ENCODE measurements at regions not wholly inside any gene's neighbourhood (a gene's known extent, or its start where the extent isn't known, plus 50 kb on each side); places are given as distances from the start of the nearest gene placed in this dataset.

DNA sequence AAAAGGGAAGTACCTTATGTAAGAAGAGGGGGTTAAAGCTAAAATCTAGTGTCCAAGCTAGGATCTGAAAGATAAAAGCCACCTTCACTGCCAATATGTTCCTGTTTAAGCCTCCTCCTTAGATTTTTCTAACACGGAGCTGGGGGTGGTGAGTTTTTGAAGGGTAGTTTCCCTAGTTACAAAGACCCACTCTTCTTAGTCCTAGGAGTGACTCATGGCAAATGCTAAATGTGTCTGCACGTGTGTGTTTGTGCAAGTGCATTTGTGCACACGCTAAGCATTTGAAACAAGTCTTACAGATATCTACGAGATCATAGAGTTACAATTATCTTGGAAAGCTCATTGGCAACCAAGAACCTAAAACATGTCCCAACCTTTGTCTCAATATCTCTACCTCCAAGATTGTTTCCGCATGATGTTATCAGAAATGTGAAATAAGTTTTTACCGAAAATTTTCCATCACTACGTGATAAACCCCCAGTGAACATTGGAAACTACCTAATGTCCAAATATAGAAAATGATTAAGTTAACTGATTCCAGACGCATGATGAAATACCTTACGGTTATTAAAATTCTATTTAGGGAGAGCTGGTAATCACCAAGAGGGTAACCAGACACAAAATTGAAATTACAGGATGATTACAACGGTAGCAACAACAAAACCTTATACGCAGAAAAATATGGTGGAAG lies 78.0 kb upstream of the HRH2 start:
- DNase-seq (ENCODE audit: low read depth) = no peak

- peak; percentile 4 for DNase-seq (ENCODE audit: low read depth)
Observed at GRCh38 chr5:175582697-175583096, 75.2 kb upstream of the HRH2 start.

DNA sequence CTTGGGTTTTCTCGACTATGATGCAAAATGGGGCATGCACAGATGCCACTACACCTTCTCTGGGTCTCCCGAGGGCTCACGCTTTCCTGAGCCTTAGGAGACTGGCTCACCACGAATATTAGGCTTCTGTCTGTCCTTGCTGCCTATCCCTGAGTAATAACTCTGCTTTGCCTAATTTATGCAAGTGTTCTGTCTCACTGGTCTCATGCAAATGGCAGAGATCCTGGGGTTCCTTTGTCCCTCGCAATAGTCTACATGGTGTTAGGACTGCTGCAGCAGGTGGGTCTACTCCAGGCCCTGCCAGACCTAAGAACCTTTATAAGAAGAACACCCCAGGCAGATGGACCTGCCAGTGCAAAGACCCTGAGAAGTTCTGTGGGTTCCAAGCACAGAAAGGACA lies 72.3 kb upstream of the HRH2 start:
- no peak for DNase-seq (ENCODE audit: low read depth)

- no peak for DNase-seq (ENCODE audit: low read depth)
Observed at GRCh38 chr5:175588709-175589429, 69.0 kb upstream of the HRH2 start.

- no peak for DNase-seq (ENCODE audit: low read depth)
Observed at GRCh38 chr5:175589714-175590113, 68.2 kb upstream of the HRH2 start.

GRCh38 chr5:175590471-175590881 lies 67.4 kb upstream of the HRH2 start:
- peak; percentile 47 for DNase-seq (ENCODE audit: low read depth)

DNA sequence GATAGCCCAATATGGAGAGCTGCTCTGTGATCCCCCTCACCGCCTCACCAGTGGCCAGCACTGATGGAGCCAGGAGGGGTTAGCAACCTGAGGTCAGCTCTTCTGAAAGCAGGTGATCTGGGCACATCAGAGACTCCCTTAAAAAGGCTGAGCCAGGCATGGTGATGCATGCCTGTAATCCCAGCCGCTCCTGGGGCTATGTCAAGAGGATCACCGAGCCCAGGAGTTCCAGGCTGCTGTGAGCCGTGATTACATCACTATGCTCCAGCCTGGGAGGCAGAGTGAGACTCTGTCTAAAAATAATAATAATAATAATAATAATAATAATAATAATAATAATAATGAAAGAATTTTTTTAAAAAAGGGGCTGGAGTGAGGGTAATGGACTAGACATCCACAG lies 66.6 kb upstream of the HRH2 start:
- DNase-seq (ENCODE audit: low read depth) = no peak

DNA sequence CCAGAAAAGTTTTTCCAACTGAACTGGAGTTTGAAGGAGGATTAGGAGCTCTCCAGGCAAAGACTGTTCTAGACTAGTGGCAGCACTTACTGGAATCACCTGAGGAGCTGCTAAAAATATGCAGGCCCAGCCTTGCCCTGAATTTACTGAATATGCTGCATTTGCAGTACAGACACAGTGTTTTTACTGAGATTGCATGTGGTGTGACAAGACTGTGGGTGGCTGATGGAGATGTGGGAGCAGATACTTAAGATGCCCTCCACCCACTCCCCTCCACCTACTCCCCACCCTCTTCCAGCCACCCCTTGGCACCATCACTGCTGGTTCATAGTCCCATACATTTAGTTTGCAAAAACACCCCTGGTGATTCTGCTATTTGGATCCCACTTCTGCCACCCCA lies 64.1 kb upstream of the HRH2 start:
- DNase-seq (ENCODE audit: low read depth) = no peak

DNA sequence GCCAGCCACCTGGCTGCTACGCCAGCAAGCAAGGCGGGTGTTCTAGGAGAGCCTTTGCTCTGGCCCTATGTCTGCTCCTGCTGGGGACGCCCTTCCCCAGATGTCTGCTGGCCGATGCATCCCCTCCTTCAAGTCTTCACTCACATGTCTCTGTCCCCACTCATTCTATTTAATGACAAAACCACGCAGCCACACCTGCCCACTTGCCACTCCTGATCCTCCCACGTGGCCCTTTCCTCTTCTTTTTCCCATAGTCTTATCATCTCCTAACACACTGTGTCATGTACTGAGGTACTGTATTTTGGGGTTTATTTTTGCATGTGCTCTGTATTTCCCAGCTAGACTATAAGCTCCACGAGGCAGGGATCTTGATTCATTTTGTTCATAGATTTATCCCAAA lies 62.0 kb upstream of the HRH2 start:
- no peak for DNase-seq (ENCODE audit: low read depth)

DNA sequence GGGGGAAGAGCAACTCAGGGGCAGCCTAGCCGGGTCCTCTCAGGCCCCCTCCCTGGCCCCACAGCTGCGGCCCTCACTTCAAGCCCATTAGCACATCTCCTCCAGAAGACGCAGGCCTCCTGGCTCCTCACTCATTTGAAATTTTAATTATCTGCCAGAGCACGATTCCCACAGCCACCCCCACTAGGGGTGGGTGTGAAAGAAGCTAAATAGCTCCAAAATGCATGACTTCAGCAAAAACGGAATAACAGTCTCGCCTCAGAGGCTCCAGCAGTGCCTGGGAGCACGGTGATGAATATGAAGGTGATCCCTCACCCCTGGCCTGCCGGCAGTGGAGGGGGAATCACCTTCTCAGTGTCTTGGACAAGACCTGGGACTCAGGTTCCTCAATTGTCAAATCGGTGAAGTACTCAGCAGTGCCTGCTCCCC lies 61.1 kb upstream of the HRH2 start:
- DNase-seq (ENCODE audit: low read depth) = no peak

GRCh38 chr5:175597718-175598117 lies 60.2 kb upstream of the HRH2 start:
- no peak for DNase-seq (ENCODE audit: low read depth)

DNA sequence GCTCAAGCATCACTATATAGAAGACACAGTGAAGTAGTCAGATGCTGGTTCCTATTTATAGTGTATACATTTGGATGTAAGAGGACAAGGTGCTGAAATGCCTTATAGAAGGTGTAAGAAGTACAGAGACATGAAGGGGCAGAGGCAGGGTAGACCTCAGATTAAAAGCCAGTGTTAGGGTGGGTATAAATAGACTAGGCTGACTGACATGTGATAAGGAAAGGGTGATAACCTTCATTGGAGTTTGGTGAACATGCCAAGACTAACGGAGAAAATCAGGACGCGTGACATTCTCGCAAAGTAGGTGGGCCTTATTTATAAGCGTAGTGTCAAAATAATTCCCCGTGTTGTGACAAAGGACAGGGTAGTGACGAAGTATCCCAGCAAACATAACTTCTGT lies 59.1 kb upstream of the HRH2 start:
- no peak for DNase-seq (ENCODE audit: low read depth)

DNA sequence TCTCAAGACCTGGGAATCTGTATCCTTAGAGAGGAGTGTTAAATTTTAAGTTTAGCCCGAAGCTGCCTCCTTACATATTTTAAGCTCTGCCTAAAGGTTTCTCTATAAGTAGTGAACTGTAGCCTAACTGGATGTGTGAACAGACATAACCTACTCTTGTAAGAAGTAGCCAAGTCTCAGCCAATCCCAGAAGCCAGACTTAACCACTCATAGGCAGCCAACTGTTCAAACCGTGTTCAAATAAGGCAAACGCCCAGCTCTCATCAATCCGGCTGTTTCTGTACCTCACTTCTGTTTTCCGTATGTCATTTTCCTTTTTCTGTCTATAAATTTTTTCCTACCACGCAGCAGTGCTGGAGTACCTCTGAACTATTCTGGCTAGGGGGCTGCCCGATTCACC lies 58.7 kb upstream of the HRH2 start:
- DNase-seq (ENCODE audit: low read depth) = no peak

- no peak for DNase-seq (ENCODE audit: low read depth)
Observed at GRCh38 chr5:175603987-175604739, 53.7 kb upstream of the HRH2 start.

DNA sequence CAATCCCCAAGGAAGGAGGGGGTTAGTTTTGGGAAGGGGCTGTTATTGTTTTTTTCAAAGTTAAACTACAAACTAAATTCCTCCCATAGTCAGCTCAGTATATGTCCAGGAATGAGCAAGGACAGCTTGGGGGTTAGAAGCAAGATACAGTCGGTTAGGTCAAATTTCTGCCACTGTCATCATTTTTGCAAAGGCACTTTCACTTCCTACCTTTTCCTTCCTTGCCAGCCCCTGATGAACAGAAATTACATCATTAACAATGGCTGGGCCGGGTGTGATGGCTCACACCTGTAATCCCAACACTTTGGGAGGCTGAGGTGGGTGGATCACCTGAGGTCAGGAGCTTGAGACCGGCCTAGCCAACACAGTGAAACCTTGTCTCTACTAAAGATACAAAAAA lies 51.5 kb upstream of the HRH2 start:
- no peak for DNase-seq (ENCODE audit: low read depth)

All from ELR (cell line).